ENCODE measurements at regions not wholly inside any gene's neighbourhood (a gene's known extent, or its start where the extent isn't known, plus 50 kb on each side); places are given as distances from the start of the nearest gene placed in this dataset.

DNA sequence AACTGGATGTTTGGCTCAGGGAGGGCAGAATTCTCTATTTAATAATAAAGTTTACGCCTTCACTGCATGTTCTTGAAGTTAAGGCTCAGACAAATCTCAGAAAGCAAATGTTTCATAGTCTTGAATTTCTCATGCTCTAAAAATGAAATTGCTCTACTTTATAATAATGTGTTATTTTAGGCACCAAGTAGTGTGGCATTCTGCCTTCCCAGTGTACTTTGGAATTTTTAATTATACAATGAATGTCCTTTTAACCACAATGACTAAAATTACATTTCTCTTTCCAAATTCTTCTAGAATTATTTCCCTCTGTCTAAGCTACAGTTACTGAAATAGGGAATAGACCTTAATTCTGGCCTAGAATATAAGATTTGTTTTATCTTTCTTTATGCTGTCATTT is 97.9 kb upstream of the PDE5A start:
- TF ChIP-seq CTCF (IDR thresholded peaks at IDR 0.05; ENCODE audit: low read depth, low read length) (no peak), MAX (IDR thresholded peaks at IDR 0.05; ENCODE audit: low read depth, low read length) (no peak), POLR2A (IDR thresholded peaks at IDR 0.05; ENCODE audit: extremely low read depth, insufficient read length) (no peak)
